ENCODE measurements at regions not wholly inside any gene's neighbourhood (a gene's known extent, or its start where the extent isn't known, plus 50 kb on each side); places are given as distances from the start of the nearest gene placed in this dataset.

- no peak overlapping the region for H3K27ac Mint-ChIP-seq
- TF ChIP-seq CTCF (IDR thresholded peaks at IDR 0.05) = no peak
- DNase-seq (no peak), ATAC-seq (ENCODE audit: poor library complexity) (no peak)
- intact Hi-C loops (cut with DNase I, micrococcal nuclease) = no loop called here
- no peaks in the 10 kb centered on the region for H3K36me3 ChIP-seq (ENCODE audit: insufficient read depth, low read length)
- no peak overlapping the region for H3K4me3 Mint-ChIP-seq
- ChIA-PET POLR2A (no interaction called here), CTCF (no interaction called here)
- no peaks in the 10 kb centered on the region for H3K36me3 Mint-ChIP-seq (ENCODE audit: low read depth)
- H3K9me3 ChIP-seq (ENCODE audit: control insufficient read depth in 1 of 2, insufficient read depth in 1 of 2, low read length in 2 of 2) = peaks cover 0 to 7% of the 10 kb centered on the region in 2 experiments
- H3K4me1 Mint-ChIP-seq (ENCODE audit: low read depth) = no peaks in the 10 kb centered on the region
- H3K27me3 ChIP-seq (ENCODE audit: control insufficient read depth in 1 of 2, insufficient read depth in 2 of 2, low read length in 2 of 2) = no peaks in the 10 kb centered on the region
- H3K4me3 ChIP-seq (ENCODE audit: low read length) = no peak overlapping the region
- no peaks in the 10 kb centered on the region for H3K27me3 Mint-ChIP-seq
- H3K9me3 Mint-ChIP-seq = peaks cover 3% of the 10 kb centered on the region
- no peak overlapping the region for H3K27ac ChIP-seq (ENCODE audit: low read depth in 1 of 2, low read length in 2 of 2)
- no peaks in the 10 kb centered on the region for H3K4me1 ChIP-seq (ENCODE audit: insufficient read depth, low read length)
Observed at GRCh38 chr6:132228894-132229293, 172.4 kb downstream of the MOXD1 start.

- Histone ChIP-seq H3K4me1 (ENCODE audit: insufficient read depth, low read length) (no peaks in the 10 kb centered on the region), H3K4me3 (ENCODE audit: low read length) (no peak overlapping the region), H3K27me3 (ENCODE audit: control insufficient read depth in 1 of 2, insufficient read depth in 2 of 2, low read length in 2 of 2) (no peaks in the 10 kb centered on the region), H3K27ac (ENCODE audit: low read depth in 1 of 2, low read length in 2 of 2) (no peak overlapping the region), H3K36me3 (ENCODE audit: insufficient read depth, low read length) (no peaks in the 10 kb centered on the region), H3K9me3 (ENCODE audit: control insufficient read depth in 1 of 2, insufficient read depth in 1 of 2, low read length in 2 of 2) (peaks cover 0 to 7% of the 10 kb centered on the region in 2 experiments)
- intact Hi-C loops (cut with DNase I, micrococcal nuclease) = no loop called here
- ChIA-PET POLR2A (no interaction called here), CTCF (no interaction called here)
- ATAC-seq (ENCODE audit: poor library complexity) = no peak
- DNase-seq = no peak
- H3K27me3 Mint-ChIP-seq = no peaks in the 10 kb centered on the region
- no peaks in the 10 kb centered on the region for H3K36me3 Mint-ChIP-seq (ENCODE audit: low read depth)
- no peak for TF ChIP-seq CTCF (IDR thresholded peaks at IDR 0.05)
- H3K4me3 Mint-ChIP-seq = no peak overlapping the region
- H3K27ac Mint-ChIP-seq = no peak overlapping the region
- H3K9me3 Mint-ChIP-seq = peaks cover 3% of the 10 kb centered on the region
- no peaks in the 10 kb centered on the region for H3K4me1 Mint-ChIP-seq (ENCODE audit: low read depth)
Observed at GRCh38 chr6:132227904-132228303, 173.4 kb downstream of the MOXD1 start.

- no peak overlapping the region for H3K4me3 ChIP-seq (ENCODE audit: low read length)
- no peak overlapping the region for H3K27ac ChIP-seq (ENCODE audit: low read depth in 1 of 2, low read length in 2 of 2)
- H3K36me3 Mint-ChIP-seq (ENCODE audit: low read depth) = no peaks in the 10 kb centered on the region
- ATAC-seq (ENCODE audit: poor library complexity) (no peak), DNase-seq (no peak)
- POLR2A ChIA-PET = no interaction called here
- H3K4me1 ChIP-seq (ENCODE audit: insufficient read depth, low read length) = no peaks in the 10 kb centered on the region
- no peak overlapping the region for H3K4me3 Mint-ChIP-seq
- peaks cover 3% of the 10 kb centered on the region for H3K9me3 Mint-ChIP-seq
- H3K27me3 Mint-ChIP-seq = no peaks in the 10 kb centered on the region
- peaks cover 0 to 7% of the 10 kb centered on the region in 2 experiments for H3K9me3 ChIP-seq (ENCODE audit: control insufficient read depth in 1 of 2, insufficient read depth in 1 of 2, low read length in 2 of 2)
- H3K27me3 ChIP-seq (ENCODE audit: control insufficient read depth in 1 of 2, insufficient read depth in 2 of 2, low read length in 2 of 2) = no peaks in the 10 kb centered on the region
- CTCF ChIA-PET = no interaction called here
- no peak for TF ChIP-seq CTCF (IDR thresholded peaks at IDR 0.05)
- H3K27ac Mint-ChIP-seq = no peak overlapping the region
- intact Hi-C loops (cut with DNase I, micrococcal nuclease) = no loop called here
- H3K36me3 ChIP-seq (ENCODE audit: insufficient read depth, low read length) = no peaks in the 10 kb centered on the region
- H3K4me1 Mint-ChIP-seq (ENCODE audit: low read depth) = no peaks in the 10 kb centered on the region
Observed at GRCh38 chr6:132224943-132225342, 176.3 kb downstream of the MOXD1 start.
